ENCODE measurements at regions not wholly inside any gene's neighbourhood (a gene's known extent, or its start where the extent isn't known, plus 50 kb on each side); places are given as distances from the start of the nearest gene placed in this dataset.

DNA sequence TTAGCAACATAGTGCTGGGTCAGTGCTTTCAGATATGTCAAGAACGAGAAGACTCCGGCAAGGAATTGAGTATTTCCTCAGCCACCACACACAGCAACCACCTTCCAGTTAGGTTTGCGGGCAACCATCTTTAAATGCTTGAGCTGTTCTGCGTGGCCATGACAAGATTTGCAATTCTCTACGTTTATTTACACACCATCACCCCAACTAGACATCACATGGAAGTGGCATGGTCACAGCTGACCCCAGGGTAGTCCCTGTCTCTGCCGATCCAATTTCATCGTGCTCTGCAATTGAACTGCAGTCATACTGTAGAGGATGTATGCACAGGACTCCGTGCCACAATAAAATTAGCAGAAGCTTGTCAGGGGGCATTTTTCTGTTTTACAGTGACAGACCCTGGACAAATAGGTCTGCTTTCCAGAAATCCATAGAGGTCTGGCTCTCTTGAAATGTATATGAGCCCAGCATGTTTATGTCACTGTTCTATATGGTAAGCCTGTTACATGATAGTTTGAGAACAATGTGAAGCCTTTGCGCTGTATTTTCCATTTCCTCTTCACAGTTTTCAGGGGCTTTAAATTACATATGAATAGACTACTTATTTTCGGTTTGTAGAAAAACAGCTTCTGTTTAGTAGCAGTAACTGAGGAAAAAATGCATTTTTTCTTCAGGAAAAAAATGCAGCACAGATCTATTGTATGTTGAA is 605.2 kb downstream of the NR4A2 start:
- TF ChIP-seq ZNF214 (tag by site-specific recombination; IDR thresholded peaks at IDR 0.05; ENCODE audit: borderline replicate concordance) (no peak), YY1 (tag by site-specific recombination; IDR thresholded peaks at IDR 0.05) (no peak), ZNF138 (tag by site-specific recombination; IDR thresholded peaks at IDR 0.05; ENCODE audit: borderline replicate concordance) (no peak), ZNF112 (tag by site-specific recombination; IDR thresholded peaks at IDR 0.05) (no peak), ZFP3 (tag by site-specific recombination; IDR thresholded peaks at IDR 0.05; ENCODE audit: low read depth) (no peak), ZNF24 (tag by site-specific recombination; IDR thresholded peaks at IDR 0.05) (no peak), YY2 (tag by site-specific recombination; IDR thresholded peaks at IDR 0.05) (no peak), ZNF791 (tag by site-specific recombination; IDR thresholded peaks at IDR 0.05) (no peak)
- TF ChIP-seq, protein P1, sequence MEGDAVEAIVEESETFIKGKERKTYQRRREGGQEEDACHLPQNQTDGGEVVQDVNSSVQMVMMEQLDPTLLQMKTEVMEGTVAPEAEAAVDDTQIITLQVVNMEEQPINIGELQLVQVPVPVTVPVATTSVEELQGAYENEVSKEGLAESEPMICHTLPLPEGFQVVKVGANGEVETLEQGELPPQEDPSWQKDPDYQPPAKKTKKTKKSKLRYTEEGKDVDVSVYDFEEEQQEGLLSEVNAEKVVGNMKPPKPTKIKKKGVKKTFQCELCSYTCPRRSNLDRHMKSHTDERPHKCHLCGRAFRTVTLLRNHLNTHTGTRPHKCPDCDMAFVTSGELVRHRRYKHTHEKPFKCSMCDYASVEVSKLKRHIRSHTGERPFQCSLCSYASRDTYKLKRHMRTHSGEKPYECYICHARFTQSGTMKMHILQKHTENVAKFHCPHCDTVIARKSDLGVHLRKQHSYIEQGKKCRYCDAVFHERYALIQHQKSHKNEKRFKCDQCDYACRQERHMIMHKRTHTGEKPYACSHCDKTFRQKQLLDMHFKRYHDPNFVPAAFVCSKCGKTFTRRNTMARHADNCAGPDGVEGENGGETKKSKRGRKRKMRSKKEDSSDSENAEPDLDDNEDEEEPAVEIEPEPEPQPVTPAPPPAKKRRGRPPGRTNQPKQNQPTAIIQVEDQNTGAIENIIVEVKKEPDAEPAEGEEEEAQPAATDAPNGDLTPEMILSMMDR (tag by site-specific recombination; IDR thresholded peaks at IDR 0.05) = no peak
- TF ChIP-seq, protein P2, sequence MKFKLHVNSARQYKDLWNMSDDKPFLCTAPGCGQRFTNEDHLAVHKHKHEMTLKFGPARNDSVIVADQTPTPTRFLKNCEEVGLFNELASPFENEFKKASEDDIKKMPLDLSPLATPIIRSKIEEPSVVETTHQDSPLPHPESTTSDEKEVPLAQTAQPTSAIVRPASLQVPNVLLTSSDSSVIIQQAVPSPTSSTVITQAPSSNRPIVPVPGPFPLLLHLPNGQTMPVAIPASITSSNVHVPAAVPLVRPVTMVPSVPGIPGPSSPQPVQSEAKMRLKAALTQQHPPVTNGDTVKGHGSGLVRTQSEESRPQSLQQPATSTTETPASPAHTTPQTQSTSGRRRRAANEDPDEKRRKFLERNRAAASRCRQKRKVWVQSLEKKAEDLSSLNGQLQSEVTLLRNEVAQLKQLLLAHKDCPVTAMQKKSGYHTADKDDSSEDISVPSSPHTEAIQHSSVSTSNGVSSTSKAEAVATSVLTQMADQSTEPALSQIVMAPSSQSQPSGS (tag by site-specific recombination; IDR thresholded peaks at IDR 0.05; ENCODE audit: low read depth) = no peak
